ENCODE measurements at regions not wholly inside any gene's neighbourhood (a gene's known extent, or its start where the extent isn't known, plus 50 kb on each side); places are given as distances from the start of the nearest gene placed in this dataset.

DNA sequence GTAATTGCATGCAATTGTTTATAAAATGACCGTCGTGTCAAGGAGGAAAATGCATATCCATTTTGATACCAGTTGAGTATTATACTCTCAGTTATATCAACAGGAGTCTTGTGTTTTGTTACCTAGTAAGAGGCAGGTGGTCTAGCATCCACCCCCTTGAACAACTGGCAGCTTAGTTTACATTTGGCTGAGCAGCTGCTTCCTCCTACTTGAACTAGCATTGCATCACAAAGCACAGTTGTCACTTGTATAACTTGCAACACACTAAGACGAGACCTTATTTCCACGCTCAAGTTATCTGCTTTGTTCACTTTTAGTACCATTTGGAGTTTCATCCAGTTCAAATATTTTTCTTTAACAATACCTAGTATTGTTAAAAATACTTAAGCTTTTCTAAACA is 75.4 kb upstream of the UBE2E3 start:
- TF ChIP-seq, protein P1, sequence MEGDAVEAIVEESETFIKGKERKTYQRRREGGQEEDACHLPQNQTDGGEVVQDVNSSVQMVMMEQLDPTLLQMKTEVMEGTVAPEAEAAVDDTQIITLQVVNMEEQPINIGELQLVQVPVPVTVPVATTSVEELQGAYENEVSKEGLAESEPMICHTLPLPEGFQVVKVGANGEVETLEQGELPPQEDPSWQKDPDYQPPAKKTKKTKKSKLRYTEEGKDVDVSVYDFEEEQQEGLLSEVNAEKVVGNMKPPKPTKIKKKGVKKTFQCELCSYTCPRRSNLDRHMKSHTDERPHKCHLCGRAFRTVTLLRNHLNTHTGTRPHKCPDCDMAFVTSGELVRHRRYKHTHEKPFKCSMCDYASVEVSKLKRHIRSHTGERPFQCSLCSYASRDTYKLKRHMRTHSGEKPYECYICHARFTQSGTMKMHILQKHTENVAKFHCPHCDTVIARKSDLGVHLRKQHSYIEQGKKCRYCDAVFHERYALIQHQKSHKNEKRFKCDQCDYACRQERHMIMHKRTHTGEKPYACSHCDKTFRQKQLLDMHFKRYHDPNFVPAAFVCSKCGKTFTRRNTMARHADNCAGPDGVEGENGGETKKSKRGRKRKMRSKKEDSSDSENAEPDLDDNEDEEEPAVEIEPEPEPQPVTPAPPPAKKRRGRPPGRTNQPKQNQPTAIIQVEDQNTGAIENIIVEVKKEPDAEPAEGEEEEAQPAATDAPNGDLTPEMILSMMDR (IDR thresholded peaks at IDR 0.05; ENCODE audit: control insufficient read depth, insufficient read depth, low read depth, low read length, missing control alignments) = no peak
- H3K4me3 ChIP-seq (ENCODE audit: control insufficient read depth, low read depth, low read length) = no peak overlapping the region
- no peak for DNase-seq (ENCODE audit: low read depth)

DNA sequence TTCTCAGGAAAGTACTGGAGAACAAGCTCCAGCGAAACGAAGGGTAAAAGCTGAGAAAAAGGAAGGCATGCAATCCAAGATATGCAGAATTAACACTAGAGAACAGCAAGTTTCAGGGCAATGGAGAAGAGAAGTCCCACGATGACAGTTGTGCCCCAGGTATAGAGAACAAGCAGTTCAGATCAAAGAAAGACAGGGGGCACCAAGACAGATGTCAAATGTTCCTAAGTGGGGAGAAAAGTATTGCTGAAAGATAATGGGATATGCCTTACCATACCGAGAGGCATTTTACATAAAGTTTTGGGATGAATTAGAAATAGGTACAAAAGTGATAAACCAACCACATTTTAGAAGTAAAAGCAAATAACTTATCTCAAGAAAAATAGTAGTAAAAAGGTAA is 79.1 kb upstream of the UBE2E3 start:
- H3K4me3 ChIP-seq (ENCODE audit: control insufficient read depth, low read depth, low read length) = no peak overlapping the region
- TF ChIP-seq, protein P1 (IDR thresholded peaks at IDR 0.05; ENCODE audit: control insufficient read depth, insufficient read depth, low read depth, low read length, missing control alignments) = no peak
- no peak for DNase-seq (ENCODE audit: low read depth)

DNA sequence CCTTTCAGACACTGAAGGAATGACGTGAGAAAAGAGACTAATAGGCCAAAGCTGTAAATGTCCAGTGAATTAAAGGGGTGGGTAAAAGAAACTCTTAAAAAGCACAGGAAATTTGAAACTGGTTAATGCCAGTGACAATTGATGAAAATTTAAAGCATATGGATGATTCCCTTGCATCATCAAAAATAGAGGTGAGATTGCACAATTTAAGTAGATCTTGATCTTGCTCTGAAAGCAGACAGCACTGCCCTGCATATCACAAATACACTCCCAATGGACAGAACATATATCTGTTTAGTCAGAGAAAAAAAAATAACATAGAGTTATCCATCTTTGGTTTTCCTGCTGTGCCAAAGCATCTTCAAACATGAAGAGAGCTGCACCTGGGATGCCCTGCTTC is 86.7 kb upstream of the UBE2E3 start:
- TF ChIP-seq, protein P1 (IDR thresholded peaks at IDR 0.05; ENCODE audit: control insufficient read depth, insufficient read depth, low read depth, low read length, missing control alignments) = no peak
- DNase-seq (ENCODE audit: low read depth) = no peak
- H3K4me3 ChIP-seq (ENCODE audit: control insufficient read depth, low read depth, low read length) = no peak overlapping the region

DNA sequence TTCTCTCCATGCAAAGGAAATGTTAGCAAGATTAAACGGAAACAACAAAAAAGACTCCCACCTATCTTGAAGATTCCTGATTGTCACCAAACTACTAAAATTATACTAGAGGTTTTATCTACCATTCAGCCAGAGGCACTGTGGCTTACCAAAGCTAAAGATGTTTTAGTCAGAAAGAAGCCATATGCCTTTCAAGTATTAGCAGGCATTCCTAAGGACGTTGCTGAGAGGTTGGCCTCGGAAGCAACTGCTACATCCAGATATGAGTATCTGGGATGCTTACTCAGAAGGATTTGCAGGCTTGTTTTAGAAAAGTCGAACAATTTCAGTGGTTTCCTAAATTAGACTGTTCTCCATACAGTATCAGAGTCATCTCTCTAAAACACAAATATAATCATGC is 88.3 kb upstream of the UBE2E3 start:
- H3K4me3 ChIP-seq (ENCODE audit: control insufficient read depth, low read depth, low read length) = no peak overlapping the region
- DNase-seq (ENCODE audit: low read depth) = no peak
- TF ChIP-seq, protein P1 (IDR thresholded peaks at IDR 0.05; ENCODE audit: control insufficient read depth, insufficient read depth, low read depth, low read length, missing control alignments) = no peak

DNA sequence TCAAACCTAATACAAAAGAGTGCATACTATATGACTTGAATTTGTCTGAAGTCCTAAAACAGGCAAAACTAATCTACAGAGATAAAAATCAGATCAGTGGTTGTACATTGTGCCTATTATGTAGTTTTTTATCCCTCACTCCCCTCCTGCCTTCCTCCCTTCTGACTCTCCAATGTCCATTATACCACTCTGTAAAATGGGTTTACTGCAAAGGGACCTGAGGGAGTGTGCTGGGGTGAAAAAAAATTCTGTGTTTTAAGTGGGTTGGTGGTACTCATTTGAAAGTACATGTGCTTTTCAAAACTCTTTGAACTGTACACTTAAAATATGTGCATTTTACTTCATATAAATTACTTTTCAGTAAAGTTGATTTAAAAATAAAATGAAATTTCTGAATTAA is 89.0 kb upstream of the UBE2E3 start:
- H3K4me3 ChIP-seq (ENCODE audit: control insufficient read depth, low read depth, low read length) = no peak overlapping the region
- DNase-seq (ENCODE audit: low read depth) = no peak
- TF ChIP-seq, protein P1 (IDR thresholded peaks at IDR 0.05; ENCODE audit: control insufficient read depth, insufficient read depth, low read depth, low read length, missing control alignments) = no peak

DNA sequence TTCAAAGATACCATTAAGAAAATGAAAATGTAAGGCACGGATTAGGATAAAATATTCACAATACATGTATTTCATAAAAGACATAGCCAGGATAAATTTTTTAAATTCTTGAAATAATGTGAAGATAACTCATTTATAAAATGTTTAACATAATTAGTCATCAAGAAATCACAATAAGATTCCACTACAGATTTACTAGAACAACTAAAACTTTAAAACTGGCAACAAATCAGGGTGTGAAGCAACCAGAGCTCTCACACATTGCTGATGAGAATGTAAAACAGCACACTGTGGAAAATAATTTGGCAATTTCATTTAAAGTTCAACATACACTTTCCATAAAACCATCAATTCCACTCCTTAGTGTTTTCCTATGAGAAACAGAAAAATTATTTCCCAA is 89.6 kb upstream of the UBE2E3 start:
- DNase-seq (ENCODE audit: low read depth) = no peak
- TF ChIP-seq, protein P1 (IDR thresholded peaks at IDR 0.05; ENCODE audit: control insufficient read depth, insufficient read depth, low read depth, low read length, missing control alignments) = no peak
- H3K4me3 ChIP-seq (ENCODE audit: control insufficient read depth, low read depth, low read length) = no peak overlapping the region

DNA sequence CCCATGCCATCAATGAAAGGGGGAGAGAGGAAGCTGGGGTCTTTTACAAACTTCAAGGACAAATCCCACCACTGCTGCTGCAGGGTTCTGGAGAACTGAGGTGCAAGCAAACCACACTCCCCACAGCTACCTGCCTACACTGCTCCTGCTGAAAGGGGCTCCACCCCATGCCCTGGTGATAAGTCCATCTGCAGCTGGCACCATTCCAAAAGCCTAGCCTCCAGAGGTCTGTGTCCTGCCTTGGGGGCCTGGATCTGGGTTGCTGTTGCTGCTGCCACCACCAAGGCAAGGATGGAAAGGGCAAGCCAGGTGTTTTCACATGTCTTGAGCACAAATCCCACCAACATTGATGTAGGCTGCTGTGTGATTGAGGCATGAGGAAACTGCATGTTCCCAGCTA is 97.4 kb upstream of the UBE2E3 start:
- DNase-seq (ENCODE audit: low read depth) = no peak
- TF ChIP-seq, protein P1 (IDR thresholded peaks at IDR 0.05; ENCODE audit: control insufficient read depth, insufficient read depth, low read depth, low read length, missing control alignments) = no peak
- no peak overlapping the region for H3K4me3 ChIP-seq (ENCODE audit: control insufficient read depth, low read depth, low read length)
